Heart left ventricle (tissue), 13 donors: ENCODE measurements at regions not wholly inside any gene's neighbourhood (a gene's known extent, or its start where the extent isn't known, plus 50 kb on each side); places are given as distances from the start of the nearest gene placed in this dataset.

ENCODE experiments used
- CTCF ChIP-seq, 12 donors: fragments of 200-600 bp; sonication (generic) in 4 of 12; IDR thresholded peaks; one replicate each; pipeline versions ENCODE4 v1.5.0 to v1.8.0; 2018 to 2022; ENCODE audit warnings: antibody characterized with exemption in 12 of 12, mild to moderate bottlenecking in 5 of 12
- POLR2A ChIP-seq, 2 donors: fragments of 450-650 bp; IDR thresholded peaks; one replicate each; pipeline ENCODE4 v1.6.1; 2017; ENCODE audit warnings: antibody characterized with exemption in 2 of 2, mild to moderate bottlenecking in 2 of 2, moderate library complexity in 2 of 2
- donor health status: ischemic (EF 13 %, LVEDD 7.1; RV severe dilation, severe dysfunction).
- donor health status: DM: no; HTN: yes; CAD: no.
- donor health status: DM: no; HTN: no; CAD: no.
- donor health status: ischemic (EF 25% LVEDD 6.9; RV normal size, moderate dysfunction).
- donor health status: ischemic (EF 25% LVEDD 5.7; RV mildly dilated, moderate dysfunction).
- donor health status: ischemic (EF 35%, LVEDD 5.7; RV mildly dilated, moderate dysfunction).
- donor health status: nonischemic (EF 11% LVEDD 7.7; RV severe dilation, severe dysfunction).
- donor health status: DM: yes; HTN: yes; CAD: no.
- donor health status: PGD.
- donor health status: ischemic (EF 29% LVEDD 5.4; RV normal size, mild dysfunction).
- donor health status: nonischemic (EF 23%, LVEDD 6.1; RV moderate dilation, normal function).

DNA sequence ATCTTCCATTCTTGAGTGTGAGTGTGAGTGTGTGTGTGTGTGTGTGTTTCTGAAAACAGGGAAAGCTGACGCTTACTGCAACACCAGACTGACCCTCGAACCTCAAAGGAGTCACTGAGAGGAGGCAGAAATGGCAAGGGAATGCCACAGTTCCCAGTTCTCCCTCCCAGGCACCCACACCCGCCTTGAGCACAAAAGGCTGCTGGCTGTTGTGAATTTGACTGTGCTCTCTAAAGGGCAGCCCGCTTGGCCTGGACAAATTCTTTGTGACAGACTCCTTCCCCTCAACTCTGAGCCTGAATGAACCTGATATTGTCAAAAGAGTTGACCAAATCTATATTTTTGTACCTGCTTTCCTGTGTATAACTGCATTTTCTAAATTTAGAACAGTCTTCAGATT, 245.7 kb upstream of the IRX2 start:
- TF ChIP-seq POLR2A (IDR thresholded peaks at IDR 0.05) (no peak), CTCF (IDR thresholded peaks at IDR 0.05) (no peak)
